GM19238 (cell line): ENCODE measurements at regions not wholly inside any gene's neighbourhood (a gene's known extent, or its start where the extent isn't known, plus 50 kb on each side); places are given as distances from the start of the nearest gene placed in this dataset.

Source experiments
- DNase-seq: peaks from one replicate; pipeline ENCODE4 v3.0.0; 2011; ENCODE audit warnings: low spot score; ENCODE audit not compliant: insufficient read length

DNA sequence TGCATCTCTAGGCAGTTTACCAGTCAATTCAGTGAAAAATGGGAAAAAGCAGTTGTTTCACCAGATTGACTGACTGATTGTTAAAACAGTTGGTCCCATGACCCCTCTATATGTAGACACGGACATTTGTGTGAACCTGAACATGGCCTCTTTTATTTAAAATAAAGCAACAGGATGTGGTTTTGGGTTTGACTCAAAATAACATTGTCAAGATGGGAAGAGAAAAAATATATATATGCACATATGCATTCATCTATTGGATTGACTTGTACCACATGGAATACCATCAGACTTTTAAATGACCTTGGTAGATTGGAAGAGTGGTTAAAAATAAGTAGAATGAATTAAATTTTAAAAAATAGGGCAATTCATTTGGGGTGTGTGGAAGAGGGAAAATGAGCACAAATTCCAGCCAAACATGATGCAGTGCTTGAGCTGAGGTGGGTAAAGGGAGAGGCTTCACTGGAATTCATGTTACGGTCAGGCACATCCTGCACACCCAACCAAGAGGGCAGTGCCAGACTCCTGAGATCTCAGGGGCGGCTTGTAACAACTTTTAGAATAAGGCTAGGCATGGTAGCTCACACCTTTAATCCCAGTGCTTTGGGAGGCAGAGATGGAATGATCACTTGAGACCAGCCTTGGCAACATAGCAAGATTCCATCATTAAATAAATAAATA, 560.7 kb upstream of the TENM3 start:
- no peak for DNase-seq

DNA sequence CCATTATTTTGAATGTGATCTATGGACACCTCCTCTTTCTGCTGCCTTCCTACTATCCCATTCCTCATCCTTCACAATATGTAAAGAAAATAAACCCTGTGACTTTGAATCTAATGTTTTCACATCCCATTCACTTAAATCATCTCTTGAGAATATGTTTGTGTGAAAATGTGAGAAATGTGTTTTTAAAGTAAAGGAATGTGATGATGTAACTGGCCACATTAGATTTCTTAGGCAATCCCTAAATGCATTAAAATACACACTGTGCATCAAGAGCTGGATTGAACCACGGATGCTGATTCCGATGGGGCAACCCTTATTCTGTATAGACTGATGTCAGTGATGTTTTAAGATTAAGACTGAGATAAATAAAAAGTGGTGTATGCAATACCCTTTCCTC, 558.9 kb upstream of the TENM3 start:
- DNase-seq, result no peak

DNA sequence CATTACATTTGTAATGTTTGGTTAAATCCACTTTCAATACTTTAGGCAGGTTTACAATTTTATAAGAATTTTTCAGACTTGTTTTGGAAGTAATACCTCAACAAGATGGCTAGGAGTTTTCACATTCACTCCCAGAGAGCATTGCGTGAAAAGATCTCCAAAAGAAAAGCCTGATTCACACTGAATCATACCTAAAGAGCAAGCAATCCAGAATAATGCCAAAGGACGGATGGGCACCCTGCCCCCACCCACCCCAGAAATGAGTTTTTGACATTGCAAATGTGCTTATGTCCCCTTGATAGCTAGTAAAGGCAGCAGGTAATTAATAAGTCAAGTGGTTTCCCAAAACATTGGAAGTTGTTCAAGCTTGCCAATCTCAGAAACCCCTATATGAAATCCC, 557.7 kb upstream of the TENM3 start:
- no peak for DNase-seq

DNA sequence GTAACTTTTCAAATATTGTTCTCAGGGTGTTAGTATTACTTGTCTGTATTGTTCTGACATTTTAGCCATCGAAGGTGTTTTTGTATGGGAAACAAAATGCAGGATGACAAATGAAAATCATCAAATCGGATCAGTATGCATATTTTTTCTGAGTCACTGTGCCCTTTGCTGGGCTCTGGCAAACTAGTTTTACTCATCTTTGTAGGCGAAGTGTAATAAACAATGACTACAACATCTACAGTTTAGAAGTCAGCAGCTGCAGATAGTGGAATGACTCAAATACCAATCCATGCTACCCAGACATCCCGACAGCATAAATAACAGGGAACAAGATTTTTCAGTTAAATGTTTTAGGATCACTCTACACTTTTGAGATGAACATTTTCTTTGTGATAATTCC, 557.3 kb upstream of the TENM3 start:
- DNase-seq, result no peak

DNA sequence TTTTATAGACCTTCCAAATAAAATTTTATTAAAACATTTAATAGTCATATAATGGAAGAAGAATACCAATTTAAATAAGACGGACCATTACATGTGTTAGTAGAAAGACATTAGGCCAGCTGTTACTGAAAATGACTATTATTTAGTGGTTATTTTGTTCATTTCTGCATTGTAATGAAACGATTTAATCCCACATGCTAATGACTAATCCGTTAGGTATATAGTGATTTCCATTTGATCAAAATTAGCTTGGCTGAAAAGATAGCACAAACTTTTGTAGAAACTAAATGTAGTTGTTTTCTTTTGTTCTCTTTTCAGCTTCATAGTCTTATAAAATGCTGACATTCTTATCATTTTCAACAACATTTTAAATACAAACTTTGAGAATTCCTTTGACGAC, 556.1 kb upstream of the TENM3 start:
- no peak for DNase-seq

DNA sequence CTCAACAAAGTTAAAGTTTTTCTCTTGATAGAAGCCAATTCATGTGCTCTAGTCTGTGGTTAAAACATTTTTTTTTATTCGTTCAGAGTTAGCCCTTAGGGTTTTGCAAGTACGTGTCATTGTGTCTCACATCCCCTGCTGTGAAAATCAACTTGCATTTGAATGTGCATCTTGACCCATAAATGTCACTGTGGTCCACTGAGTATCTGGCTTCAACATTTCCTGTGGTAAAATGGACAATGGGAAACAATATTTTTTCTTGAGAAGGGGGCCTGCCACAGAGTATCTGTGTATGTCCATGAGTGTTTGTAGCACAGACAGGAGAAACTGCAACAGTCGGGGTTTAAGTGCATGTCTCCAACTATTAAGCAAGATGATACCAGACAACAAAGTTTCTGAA, 554.8 kb upstream of the TENM3 start:
- DNase-seq, result no peak

DNA sequence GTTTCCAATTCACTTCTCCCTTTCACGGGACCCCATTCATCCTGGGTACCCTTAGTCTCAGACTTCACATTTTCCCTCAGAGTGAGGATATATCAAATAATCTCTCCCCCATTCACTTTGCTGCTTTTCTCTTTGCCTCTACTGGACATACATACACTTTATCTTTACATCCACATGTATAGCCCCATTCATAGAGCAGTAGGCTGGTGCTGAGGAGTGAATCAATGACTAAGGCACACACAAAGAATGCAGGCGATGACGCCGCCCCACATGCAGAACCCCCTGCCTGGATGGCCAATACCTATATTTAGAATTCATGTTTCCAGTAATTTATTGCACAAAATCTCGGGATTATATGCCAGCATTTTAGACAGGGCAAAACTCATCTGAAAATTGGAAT, 554.3 kb upstream of the TENM3 start:
- DNase-seq, result no peak

DNA sequence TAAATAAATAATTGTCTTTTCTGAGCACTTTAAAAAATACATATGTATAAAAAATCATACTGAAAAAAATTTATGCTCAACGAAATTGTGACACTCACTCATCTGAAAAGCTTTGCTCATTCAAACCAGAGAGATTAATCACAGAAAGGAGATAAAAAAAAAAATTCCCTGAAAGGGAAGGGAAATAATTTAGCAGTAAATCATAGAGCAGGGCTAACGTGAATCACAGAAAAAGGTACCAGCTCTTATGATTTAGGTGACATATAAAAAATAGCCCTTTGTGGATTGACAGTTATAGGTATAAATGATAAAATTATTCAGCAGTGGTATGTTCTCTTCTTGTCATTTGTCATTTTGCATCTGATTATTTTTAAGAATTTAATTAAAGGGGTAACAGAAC, 552.7 kb upstream of the TENM3 start:
- DNase-seq, result no peak

DNA sequence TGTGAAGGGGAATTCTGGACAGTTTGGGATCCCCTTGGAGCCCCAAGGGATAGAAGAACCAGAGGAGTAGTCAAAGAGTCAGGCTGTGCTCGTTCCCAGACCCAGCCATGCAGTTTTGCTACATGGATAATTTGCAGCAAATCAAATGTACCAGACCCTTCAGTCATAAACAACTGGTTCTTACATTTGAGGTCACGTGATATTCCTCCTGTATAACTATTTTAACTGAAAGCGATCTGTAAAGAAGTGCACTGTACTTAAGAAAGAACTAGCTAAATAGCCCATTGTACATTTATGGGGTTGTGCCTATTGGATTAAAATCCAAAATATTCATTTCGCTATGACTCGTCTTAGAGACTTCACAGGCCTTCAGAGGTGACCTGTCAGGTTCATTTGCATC, 550.2 kb upstream of the TENM3 start:
- DNase-seq, result no peak

DNA sequence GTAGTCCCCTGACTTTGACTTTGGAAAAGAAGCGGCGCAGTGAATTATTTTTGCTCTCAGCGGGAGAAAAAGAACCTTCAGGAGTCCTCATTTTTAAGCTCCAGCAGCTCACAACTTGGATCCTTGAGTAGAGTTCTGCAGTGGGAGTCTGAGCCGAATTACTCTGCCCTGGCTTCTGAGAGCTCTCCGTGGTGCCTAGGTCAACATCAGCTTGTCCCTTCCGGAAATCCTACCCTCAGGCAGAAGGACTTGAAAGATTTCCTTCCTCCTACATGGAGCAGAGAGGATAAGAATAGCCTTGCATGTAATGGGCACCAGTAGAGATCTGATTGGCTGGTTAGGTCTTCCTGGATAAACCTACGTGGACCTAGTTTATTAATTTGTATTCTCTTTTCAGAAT, 549.7 kb upstream of the TENM3 start:
- DNase-seq, result no peak

DNA sequence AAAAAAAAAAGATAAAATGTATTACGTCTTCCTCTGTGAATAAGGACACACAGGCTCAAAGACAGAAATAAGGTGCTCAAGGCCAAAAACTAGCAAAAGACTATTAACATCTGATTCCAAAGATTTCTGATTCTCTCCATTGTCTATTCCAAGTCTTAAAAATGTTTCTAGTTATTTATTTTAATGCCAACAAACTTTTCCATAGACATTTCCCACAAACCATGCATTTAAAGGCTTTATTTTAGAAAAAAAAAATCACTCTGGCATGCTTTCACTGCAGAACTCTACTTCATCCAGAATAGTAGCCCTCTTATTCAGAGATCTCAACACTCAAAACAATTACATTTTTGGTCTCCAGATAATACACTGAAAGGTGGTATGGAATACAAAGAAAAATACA, 545.0 kb upstream of the TENM3 start:
- no peak for DNase-seq

DNA sequence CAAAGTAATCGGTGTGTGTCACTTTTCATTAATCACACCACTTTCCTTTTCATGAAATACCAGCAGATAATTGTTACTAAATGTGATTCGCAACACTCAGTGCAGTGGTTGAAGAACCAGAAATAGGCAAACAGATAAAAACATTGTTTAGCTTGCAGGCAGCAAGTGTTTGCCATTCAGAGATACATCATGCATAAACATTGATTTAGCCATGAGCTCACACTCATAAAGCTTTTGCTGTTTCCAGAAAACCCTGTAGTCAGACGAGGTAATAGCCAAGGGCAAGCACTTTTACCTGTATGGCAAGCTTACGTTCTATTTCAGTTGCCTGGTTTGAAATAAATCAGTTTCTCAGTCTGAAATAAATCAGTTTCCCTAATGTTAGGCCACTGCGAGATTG, 542.0 kb upstream of the TENM3 start:
- no peak for DNase-seq

DNA sequence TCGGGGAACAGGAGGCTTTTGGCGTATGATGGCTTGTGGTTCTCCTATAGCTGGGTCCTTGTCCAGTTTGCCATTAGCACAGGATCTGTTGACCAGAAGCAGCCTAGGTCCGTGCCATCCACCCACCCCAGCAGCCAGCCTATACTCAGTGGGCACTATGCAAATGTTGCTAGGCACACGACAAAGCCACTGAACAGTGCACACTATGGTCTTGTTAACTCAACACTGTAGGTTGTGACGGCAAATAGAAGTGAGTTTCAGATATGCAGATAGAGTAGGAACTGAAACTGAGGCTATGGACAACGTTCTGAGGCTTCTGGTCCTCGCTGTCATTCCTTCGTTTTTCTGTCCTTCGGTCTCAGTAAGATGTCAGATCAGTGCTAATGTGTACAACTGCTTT, 541.3 kb upstream of the TENM3 start:
- no peak for DNase-seq

DNA sequence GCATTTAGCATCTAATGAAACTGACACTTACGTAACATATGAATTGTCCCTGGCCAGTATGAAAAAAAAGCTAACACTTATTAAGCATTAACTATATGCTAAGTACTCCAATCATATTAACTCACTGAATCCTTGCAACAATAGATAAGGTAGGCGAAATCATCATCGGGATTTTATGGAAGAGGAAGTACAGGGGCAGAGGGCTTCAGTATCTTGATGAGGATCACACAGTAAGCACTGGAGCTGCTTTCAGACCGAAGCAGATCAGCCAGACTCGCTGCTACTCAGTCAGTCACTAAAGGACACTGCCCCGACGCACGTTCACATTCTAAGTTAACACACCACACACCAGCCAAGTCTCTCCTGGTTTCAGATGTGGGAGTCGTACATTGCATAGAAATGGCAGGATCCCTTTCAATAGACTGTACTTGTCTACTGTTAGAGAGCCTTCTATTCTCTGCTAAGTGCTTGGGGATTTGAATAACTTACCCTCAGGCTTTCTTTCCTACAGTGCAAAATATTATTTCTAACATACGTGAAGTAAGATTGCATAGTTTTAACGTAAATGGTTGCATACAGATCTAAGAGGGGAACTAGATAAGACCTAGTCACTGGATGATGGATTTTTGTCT, 540.2 kb upstream of the TENM3 start:
- no peak for DNase-seq

DNA sequence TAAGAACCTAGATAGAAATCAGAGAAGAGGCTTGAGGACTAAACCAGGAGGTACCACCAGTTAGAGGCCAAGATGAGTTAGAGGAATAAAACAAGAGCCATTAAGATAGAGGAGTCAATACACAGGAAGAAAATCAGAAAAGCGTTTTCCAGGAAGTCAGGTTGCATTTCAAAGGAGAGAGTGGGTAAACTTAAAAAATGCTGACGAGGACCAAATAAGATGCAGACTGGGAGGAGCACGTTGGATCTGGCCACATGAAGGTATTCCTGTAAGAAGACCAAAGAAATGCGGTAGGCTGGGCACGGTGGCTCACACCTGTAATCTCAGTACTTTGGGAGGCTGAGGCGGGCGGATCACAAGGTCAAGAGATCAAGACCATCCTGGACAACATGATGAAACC, 533.1 kb upstream of the TENM3 start:
- no peak for DNase-seq

DNA sequence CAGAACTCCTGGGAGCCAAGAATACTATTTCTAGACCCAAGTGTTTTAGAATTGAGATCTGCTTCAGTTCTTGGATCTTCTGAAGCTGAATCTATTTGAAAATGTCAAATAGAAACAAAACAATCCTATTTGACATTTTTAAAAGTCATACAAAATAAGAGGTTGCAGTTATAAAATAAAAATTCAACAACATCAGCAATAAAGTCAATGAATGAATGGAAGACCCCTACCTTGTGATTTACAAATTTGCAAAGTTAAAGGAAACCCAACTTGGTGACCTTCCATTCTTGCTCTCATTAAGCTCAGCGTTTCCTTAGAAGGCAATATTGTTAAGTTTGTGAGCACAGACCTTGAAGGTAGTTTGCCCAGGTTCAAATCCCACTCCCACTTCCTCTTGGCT, 531.8 kb upstream of the TENM3 start:
- no peak for DNase-seq

DNA sequence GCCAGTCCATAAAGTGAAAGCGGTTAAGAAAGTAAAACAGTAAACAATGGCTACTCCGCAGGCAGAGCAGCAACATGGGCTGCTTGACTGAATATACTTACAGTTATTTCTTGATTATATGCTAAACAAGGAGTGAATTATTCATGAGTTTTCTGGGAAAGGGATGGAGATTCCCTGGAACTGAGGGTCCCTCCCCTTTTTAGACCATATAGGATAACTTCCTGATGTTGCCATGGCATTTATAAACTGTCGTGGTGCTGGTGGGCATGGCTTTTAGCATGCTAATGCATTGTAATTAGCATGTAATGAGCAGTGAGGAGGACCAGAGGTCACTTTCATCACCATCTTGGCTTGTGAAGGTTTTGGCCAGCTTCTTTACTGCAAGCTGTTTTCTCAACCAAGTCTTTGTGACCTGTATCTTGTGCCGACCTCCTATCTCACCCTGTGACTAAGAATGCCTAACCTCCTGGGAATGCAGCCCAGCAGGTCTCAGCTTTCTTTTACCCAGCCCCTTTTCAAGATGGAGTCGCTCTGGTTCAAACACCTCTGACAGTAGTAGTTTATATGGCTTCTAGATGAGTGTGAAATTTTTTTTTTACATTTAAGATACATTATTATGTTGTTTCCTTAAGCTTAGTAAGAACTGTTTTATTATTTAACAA, 514.8 kb upstream of the TENM3 start:
- no peak for DNase-seq

DNA sequence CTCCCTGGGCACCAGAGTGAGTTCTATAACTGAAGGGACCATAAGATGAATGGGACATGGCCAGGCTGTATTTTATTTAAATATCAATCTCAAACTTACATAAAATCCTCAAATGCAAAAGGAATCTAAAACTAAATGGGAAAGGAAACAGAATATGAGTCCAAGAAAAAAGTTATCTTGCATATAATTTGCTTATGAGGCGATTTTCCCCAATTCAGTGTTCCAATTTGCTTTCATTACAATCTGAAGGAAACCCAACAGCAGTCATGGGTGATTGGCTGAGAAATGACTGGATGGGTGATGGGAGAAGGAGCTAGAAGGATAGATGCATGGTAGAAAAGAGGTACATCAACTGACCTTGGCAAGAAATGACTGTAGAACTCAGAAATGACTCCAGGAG, 511.3 kb upstream of the TENM3 start:
- DNase-seq, result no peak

DNA sequence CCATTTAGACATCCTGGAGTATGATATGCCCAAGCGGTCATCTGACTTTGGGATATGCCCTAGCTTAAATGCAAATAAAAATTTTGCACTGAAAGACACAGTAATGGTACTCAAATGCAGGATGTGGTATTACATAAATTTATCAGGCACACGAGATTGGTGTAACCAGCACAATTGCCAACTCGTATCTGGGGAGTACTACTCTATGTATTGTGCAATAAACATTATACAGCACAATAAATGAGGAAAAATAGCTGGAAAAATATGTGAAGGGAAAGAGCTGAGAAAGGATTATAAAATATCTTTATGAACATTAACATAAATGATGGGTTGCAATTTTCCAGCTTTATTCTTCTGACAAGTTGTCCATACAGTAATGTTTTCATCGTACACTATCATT, 505.5 kb upstream of the TENM3 start:
- no peak for DNase-seq

DNA sequence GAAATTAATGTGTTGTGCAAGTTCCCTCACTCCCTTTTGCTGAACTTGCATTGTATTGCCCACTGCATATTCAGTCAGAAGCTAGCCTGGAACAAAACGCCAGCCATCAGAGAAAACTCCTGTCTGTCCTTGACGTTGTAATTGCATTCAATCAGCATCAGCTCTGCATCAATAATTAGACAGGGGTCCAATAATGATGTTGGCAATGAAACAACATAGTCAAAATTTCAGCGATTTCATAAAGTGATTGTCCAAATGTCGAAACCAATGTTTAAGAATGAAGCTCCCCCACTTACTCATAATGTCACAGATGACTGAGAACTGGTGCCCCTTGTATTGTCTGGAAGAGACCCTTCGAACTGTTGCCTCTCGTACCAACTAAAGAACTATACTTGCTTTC, 504.2 kb upstream of the TENM3 start:
- no peak for DNase-seq

DNA sequence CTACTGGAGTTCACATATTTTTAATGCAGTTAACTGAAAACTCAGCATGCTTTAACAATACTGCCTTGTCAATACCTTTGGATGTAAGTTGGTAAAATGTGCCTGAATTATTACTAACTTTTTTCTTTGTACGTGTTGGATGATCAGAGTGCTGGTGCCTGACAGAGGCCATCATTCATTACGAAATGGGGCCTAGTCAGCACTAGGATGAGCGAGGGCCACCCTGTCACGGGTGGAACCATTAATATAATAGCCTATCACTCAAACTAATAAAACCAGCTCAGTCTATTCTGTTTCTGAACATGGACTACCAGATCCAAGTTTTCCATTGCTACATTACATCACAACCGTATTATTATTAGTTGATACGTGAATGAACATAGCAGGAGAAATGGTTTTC, 501.7 kb upstream of the TENM3 start:
- DNase-seq, result no peak

DNA sequence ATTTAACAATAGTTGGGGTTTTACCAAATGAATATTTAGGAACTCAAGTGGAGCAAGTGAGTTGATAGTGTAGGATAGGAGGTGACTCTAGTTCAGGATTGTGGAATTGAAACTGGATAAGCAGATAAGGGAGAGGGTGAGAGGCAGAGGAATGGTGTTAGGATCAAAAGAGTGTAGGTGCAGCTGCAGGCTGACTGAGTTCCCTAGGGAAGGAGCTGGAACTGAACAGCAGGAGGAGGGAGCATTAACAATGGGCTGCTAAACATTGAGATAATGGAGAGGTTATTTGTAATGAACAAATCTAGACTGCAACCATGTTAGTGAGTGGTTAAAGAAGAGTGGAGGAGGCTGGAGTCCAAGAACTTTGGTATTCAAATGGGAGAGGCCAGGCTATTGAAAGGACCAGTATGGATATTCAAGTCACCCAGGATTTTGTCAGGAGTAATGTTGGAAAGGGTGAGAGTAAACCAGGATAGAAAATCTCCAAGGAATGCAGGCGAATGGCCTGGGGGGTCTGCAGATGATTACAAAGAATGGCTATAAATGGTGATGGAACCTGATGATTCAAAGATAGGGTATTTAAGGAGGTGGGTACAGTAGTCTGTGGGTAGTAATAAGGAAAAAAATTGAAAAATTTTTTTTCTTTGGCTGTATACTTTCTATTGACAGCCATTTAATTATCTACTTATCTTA, 497.1 kb upstream of the TENM3 start:
- DNase-seq, result no peak

DNA sequence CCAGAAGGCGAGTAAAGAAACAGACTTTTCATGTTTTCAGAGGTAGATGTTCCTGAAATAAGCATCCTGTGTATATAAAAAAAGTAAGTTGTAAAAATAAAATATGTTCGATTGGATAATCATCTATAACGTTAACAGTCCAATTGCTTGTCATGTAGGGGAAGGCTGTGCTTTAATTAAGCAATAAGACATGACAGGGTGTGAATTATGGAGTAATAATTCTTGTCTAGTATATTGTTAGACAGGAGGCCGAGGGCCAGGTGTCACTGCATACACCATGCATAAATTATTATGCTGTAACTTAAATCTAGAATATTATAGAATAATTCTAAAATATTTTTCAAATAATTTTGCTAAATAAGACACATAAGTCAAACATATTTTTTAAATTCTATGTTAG, 494.6 kb upstream of the TENM3 start:
- no peak for DNase-seq
